CD4-positive, alpha-beta T cell (primary cell): ENCODE measurements at regions not wholly inside any gene's neighbourhood (a gene's known extent, or its start where the extent isn't known, plus 50 kb on each side); places are given as distances from the start of the nearest gene placed in this dataset.

Experiments used
- ATAC-seq: fragments of 200-7000 bp; cut with Tn5 transposase; one replicate; pipeline ENCODE4 v1.10.0; 2022; ENCODE audit warnings: mild to moderate bottlenecking; ENCODE audit not compliant: poor library complexity
- CTCF ChIA-PET: fragments of 350-600 bp; sonication (Branson Sonifier 250); formaldehyde crosslinking; loops from one replicate; lab custom pipeline; 2021; ENCODE audit warnings: antibody characterized with exemption, inconsistent platforms; lab: Charles Lee
- POLR2A ChIA-PET: fragments of 350-600 bp; sonication (Branson Sonifier 250); formaldehyde crosslinking; loops from one replicate; lab custom pipeline; 2021; ENCODE audit warnings: antibody characterized with exemption, inconsistent platforms; lab: Charles Lee
- DNase-seq, 14 experiments: peaks; one replicate each; pipeline ENCODE4 v3.0.0-alpha.2; 2013 to 2020; ENCODE audit warnings: mixed read lengths in 2 of 14
- H3K27ac ChIP-seq, 2 donors: one replicate each; pipeline versions ENCODE4 v1.5.1 to v1.7.0; 2013; ENCODE audit warnings: low read length in 2 of 2, low read depth in 1 of 2, mild to moderate bottlenecking in 1 of 2
- H3K27me3 ChIP-seq, 2 experiments: 1 replicate in 1 of 2; 2 replicates in 1 of 2; pipeline versions ENCODE4 v1.6.1 to v1.7.0; 2013; ENCODE audit warnings: low read length in 2 of 2, control low read depth in 1 of 2, mild to moderate bottlenecking in 1 of 2, moderate library complexity in 1 of 2; ENCODE audit not compliant: insufficient read depth in 2 of 2, control insufficient read depth in 1 of 2
- H3K36me3 ChIP-seq: one replicate; pipeline ENCODE4 v1.6.1; 2013; ENCODE audit warnings: low read length, control low read depth; ENCODE audit not compliant: insufficient read depth
- H3K4me1 ChIP-seq: one replicate; pipeline ENCODE4 v1.6.1; 2013; ENCODE audit warnings: low read length, control low read depth; ENCODE audit not compliant: insufficient read depth
- H3K4me3 ChIP-seq: one replicate; pipeline ENCODE4 v1.5.1; 2013; ENCODE audit warnings: mild to moderate bottlenecking, low read length, moderate library complexity
- H3K9me3 ChIP-seq, 2 experiments: 1 replicate in 1 of 2; 2 replicates in 1 of 2; pipeline versions ENCODE4 v1.6.1 to v1.7.0; 2013; ENCODE audit warnings: low read length in 2 of 2, mild to moderate bottlenecking in 2 of 2, control low read depth in 1 of 2, moderate library complexity in 1 of 2; ENCODE audit not compliant: control insufficient read depth in 1 of 2, insufficient read depth in 1 of 2
- H3K27ac Mint-ChIP-seq: one replicate; pipeline ENCODE4 v1.8.0; 2020; ENCODE audit warnings: mixed read lengths
- H3K27me3 Mint-ChIP-seq: one replicate; pipeline ENCODE4 v1.8.0; 2021; ENCODE audit warnings: mixed read lengths
- H3K36me3 Mint-ChIP-seq: one replicate; pipeline ENCODE4 v1.8.0; 2021; ENCODE audit warnings: low read depth, mixed read lengths
- H3K4me1 Mint-ChIP-seq: one replicate; pipeline ENCODE4 v1.8.0; 2021; ENCODE audit warnings: low read depth, mixed read lengths
- H3K4me3 Mint-ChIP-seq: one replicate; pipeline ENCODE4 v1.8.0; 2020; ENCODE audit warnings: mild to moderate bottlenecking, mixed read lengths
- H3K9me3 Mint-ChIP-seq: one replicate; pipeline ENCODE4 v1.8.0; 2020; ENCODE audit warnings: mixed read lengths
- CTCF ChIP-seq: fragments of 200-600 bp; IDR thresholded peaks from one replicate; pipeline ENCODE4 v1.8.0; 2022; ENCODE audit warnings: antibody characterized with exemption, mild to moderate bottlenecking
- intact Hi-C, 2 experiments: fragments of 100-400 bp; cut with DNase I in 1 of 2; cut with micrococcal nuclease in 1 of 2; formaldehyde crosslinking; loops; one replicate each; pipeline versions ENCODE4 v1.15.1 to v1.9.0; 2023 to 2025; cut with DNase I, micrococcal nuclease

DNA sequence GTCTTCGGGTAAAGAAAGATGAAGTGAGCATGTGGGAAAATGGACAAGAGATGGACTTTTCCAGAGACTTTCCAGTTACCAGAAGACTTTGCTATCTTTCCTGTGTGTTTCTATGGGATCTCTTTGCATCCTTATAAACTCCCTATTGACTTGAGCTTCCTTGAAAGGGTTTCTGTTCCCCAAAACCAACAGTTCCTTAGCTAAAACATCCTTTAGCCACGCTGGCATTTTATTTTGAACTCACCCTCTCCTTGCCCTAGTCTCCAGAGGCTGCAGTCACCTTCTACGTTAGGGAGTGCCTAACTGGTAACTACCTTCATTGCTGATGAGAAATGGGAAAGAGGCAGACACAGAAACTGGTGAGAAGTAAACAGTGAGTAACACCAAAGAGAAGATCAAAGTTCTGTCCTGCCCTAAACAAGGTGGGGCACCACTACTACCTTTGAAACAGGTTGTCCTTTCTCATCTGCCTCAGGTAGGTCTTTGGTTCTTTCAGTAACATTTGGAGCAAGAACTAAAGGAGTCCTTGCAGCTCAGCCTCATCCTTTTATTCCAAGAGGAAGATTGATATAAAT is 402.9 kb downstream of the ENC1 start:
- Histone ChIP-seq H3K36me3 (no peaks in the 10 kb centered on the region), H3K9me3 (no peaks in the 10 kb centered on the region), H3K27me3 (peaks cover 0 to 6% of the 10 kb centered on the region in 2 experiments), H3K27ac (no peak overlapping the region), H3K4me1 (no peaks in the 10 kb centered on the region), H3K4me3 (no peak overlapping the region)
- ATAC-seq (no peak), DNase-seq (no peak)
- H3K27me3 Mint-ChIP-seq, result peaks cover 13% of the 10 kb centered on the region
- intact Hi-C loops, result no loop called here
- H3K9me3 Mint-ChIP-seq, result peaks cover under 1% of the 10 kb centered on the region
- no peak overlapping the region for H3K27ac Mint-ChIP-seq
- POLR2A ChIA-PET, result no interaction called here
- TF ChIP-seq CTCF, result no peak
- H3K4me1 Mint-ChIP-seq, result no peaks in the 10 kb centered on the region
- no peaks in the 10 kb centered on the region for H3K36me3 Mint-ChIP-seq
- no peak overlapping the region for H3K4me3 Mint-ChIP-seq
- CTCF ChIA-PET, result no interaction called here

- no peak for TF ChIP-seq CTCF
- Mint-ChIP-seq H3K27ac (no peak overlapping the region), H3K27me3 (peaks cover 21% of the 10 kb centered on the region), H3K9me3 (peaks cover 2% of the 10 kb centered on the region), H3K4me1 (no peaks in the 10 kb centered on the region), H3K36me3 (no peaks in the 10 kb centered on the region), H3K4me3 (no peak overlapping the region)
- Histone ChIP-seq H3K9me3 (no peaks in the 10 kb centered on the region), H3K4me3 (no peak overlapping the region), H3K36me3 (no peaks in the 10 kb centered on the region), H3K27me3 (peaks cover 2 to 12% of the 10 kb centered on the region in 2 experiments), H3K4me1 (no peaks in the 10 kb centered on the region), H3K27ac (no peak overlapping the region)
- ChIA-PET POLR2A (no interaction called here), CTCF (no interaction called here)
- intact Hi-C loops, result no loop called here
- no peak for DNase-seq
- no peak for ATAC-seq
These were observed 405.0 kb downstream of the ENC1 start for GRCh38 chr5:74235552-74235951.

- CTCF ChIA-PET, result no interaction called here
- no peak overlapping the region for H3K27ac Mint-ChIP-seq
- H3K27me3 Mint-ChIP-seq, result peaks cover 15% of the 10 kb centered on the region
- H3K27me3 ChIP-seq, result peaks cover 2 to 16% of the 10 kb centered on the region in 2 experiments
- no peaks in the 10 kb centered on the region for H3K36me3 Mint-ChIP-seq
- H3K9me3 ChIP-seq, result no peaks in the 10 kb centered on the region
- no peaks in the 10 kb centered on the region for H3K4me1 ChIP-seq
- TF ChIP-seq CTCF, result no peak
- no peak overlapping the region for H3K4me3 ChIP-seq
- H3K27ac ChIP-seq, result no peak overlapping the region
- ATAC-seq (no peak), DNase-seq (no peak)
- intact Hi-C loops, result no loop called here
- H3K4me1 Mint-ChIP-seq, result no peaks in the 10 kb centered on the region
- POLR2A ChIA-PET, result no interaction called here
- H3K36me3 ChIP-seq, result no peaks in the 10 kb centered on the region
- peaks cover 4% of the 10 kb centered on the region for H3K9me3 Mint-ChIP-seq
- no peak overlapping the region for H3K4me3 Mint-ChIP-seq
These were observed 407.0 kb downstream of the ENC1 start for GRCh38 chr5:74233571-74233970.
